ENCODE measurements at regions not wholly inside any gene's neighbourhood (a gene's known extent, or its start where the extent isn't known, plus 50 kb on each side); places are given as distances from the start of the nearest gene placed in this dataset.
"Not testable (repeated sequence)": the region's sequence is repeated elsewhere in the genome, so short reads cannot be mapped to it uniquely, and the experiment has no call there.

DNA sequence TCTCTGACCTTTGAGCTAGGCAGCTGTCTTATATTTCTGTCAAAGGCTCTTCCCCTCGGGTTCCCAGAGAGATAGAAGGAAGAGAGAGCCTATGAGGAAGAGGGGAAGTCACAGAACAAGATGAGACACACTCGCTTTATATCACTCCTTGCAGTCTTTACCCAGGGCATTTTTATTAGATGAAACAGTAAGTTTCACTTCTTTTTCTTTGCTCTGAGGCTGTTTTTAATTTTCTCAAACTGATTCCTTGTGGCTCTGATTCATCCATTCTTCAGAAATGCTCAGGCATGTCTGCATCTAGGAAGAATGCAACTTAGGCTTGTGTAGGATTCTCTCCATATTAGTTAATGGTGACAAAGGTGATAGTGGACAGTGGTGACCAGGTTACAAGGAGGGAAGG is 132.9 kb upstream of the CHD1 start:
- DNase-seq (ENCODE audit: low read depth in 2 of 2): peak; percentile 68 to 71

DNA sequence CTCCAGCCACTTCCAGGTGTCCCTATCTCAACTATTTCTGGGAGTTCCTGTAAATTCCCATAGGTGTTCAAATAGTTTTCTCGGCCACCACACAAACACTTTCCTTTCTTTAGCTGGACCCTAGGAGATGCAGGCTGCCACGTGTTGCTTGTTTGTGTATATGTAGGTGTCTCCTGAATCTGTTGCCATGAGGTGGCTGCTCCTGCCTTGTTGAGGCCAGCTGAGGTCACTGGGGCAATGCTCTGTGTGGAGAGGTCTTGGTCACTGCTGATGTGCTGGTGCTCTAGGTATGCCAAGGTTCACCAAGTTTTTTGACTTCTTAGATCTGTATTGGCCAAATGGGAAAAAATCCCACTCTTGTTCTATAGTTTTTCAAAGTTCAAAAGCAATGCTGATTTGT is 132.5 kb upstream of the CHD1 start:
- DNase-seq (ENCODE audit: low read depth in 2 of 2): no peak

DNA sequence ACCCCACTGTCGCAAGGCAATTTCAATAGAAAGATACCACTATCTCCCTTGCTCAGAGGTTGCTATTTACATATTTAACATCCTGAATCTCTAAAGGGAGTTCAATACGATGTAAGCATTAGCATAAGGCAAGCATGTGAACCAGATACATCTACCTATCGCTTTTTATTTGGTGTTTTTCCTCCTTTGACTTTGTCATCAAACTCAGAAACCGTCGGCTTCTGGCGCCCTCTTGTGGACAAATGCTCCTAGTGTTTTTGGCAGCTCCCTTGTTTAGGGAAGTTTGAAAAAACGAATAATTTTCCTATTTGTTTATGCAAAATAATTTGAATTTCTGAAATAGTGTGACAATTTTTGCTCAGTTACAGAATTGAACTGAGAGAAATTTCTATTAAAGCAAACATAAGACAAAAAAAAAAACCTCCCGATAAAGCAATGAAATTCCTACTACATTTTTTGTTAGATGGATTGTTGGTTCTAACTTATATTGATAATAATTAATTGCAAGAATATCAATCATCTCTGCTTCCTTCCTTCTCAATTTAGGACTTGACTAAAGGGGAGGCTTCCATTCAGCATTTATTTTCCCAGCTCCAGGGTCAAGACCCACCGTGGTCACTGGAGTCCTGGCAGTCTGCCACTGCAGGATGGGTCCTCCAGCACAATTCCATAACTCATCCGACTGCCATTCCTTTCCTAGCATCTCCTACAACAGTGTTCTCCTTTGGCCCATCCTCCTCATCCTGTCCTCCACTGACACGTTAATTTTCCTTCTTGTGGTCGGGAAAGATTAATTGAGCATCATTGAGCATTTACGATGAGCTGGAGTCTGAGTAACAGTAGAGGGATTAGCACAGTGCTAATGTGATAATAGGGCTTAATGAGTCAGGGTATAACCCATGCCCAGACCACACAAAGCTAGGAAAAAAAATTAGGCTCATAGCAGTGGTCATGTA is 131.8 kb upstream of the CHD1 start:
- peak; percentile 44 to 47 for DNase-seq (ENCODE audit: low read depth in 2 of 2)

DNA sequence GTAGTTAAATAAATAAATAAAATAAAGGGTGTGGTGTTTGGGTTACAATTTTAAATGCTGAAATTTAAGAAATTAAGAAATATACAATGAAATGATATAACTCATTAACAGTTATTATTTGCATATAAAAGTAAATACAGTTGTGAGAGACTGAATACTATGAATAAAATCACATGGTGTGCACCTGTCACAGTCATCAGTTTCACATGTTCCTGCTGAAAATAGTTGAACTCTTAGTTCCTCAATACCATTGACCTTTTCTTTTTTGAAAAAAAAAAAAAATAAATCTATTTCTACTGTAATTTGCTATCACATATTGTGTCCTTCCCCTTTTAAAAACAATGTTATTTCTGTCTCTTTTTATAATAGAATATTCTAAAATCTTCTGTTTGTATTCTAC is 130.9 kb upstream of the CHD1 start:
- no peak for DNase-seq (ENCODE audit: low read depth in 2 of 2)

DNA sequence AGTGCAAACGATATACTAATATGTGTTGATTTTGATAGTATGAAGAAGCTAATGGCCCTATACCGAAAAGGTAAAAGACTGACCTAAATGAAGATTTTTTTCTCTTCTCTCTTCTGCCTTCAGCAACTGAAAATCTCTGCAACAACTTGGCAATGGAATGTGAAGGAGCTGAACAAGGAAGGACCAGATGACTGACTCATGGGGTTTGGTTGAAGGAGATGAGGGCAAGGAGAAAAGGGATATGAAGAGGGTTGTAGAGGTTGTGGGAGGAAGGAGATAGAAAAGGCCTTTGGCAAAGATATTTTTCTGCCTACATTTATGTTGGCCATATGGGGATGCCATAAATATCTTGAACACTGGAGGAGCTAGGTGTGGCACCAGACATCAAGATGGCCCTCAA is 129.7 kb upstream of the CHD1 start:
- DNase-seq (ENCODE audit: low read depth in 2 of 2): no peak

DNA sequence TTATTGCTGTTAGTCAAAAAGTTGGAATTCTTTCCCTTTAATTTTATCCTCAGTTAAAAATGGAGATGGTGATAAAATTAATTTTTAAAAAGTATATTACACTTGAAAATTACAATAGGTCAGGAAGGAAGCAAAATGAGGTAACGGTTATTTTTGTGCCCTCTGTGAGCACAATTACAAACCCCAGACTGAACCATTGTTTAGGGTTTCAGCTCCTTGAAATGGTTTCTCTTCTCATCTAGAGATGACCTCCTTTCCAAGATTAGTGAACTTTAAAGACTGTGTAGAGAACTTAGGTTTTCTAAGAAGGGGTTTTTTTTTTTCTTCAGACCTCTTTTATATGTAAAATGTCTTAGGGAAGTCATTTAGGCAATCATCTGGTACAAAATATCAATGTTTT is 126.2 kb upstream of the CHD1 start:
- DNase-seq (ENCODE audit: low read depth in 2 of 2): no peak

DNA sequence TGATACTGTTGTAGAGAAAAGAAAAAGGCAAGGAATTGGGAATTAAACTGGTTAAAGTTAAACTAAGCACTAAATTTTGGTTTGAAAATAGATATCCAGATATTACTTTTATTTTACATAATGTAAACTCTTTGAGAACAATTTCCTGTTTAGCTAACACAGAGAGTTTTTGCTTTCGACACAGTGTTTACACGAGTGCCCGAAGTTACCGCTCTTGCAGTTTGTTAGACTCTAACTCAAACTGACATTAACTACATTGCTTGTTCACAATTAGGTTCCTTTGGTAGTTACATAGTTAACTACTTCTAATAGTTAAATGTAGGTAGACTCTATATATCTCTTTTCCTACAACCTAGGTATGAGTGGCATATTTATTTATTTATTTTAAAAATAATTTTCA is 117.1 kb upstream of the CHD1 start:
- DNase-seq (ENCODE audit: low read depth in 2 of 2): no peak

DNA sequence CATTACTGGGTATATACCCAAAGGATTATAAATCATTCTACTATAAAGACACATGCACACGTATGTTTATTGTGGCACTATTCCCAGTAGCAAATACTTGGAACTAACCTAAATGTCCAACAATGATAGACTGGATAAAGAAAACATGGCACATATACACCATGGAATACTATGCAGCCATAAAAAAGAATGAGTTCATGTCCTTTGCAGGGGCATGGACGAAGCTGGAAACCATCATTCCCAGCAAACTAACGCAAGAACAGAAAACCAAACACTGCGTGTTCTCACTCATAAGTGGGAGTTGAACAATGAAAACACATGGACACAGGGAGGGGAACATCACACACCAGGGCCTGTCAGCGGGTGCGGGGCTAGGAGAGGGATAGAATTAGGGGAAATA is 114.5 kb upstream of the CHD1 start:
- not testable (repeated sequence) for DNase-seq (ENCODE audit: low read depth in 2 of 2)

DNA sequence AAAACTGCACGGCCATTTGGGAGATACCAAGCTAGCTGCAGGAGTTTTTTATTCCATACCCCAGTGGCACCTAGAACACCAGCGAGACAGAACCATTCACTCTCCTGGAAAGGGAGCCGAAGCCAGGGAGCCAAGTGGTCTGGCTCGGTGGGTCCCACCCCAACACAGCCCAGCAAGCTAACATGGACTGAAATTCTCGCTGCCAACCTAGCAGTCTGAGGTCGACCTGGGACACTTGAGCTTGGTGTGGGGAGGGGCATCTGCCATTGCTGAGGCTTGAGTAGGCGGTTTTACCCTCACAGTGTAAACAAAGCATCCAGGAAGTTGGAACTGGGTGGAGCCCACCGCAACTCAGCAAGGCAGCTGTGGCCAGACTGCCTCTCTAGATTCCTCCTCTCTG is 108.9 kb upstream of the CHD1 start:
- no peak for DNase-seq (ENCODE audit: low read depth in 2 of 2)

DNA sequence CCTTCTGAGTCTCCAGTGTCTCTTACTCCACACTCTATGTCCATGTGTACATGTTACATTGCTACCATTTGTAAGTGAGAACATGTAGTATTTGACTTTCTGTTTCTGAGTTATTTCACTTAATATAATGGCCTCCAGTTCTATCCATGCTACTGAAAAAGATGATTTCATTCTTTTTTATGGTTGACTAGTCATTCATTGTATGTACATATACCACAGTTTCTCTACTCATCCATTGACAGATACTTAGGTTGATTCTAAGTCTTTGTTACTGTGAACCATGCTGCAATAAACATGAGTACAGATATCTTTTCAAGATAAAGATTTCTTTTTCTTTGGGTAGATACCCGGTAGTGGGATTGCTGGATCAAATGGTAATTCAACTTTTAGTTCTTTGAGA is 107.1 kb upstream of the CHD1 start:
- no peak for DNase-seq (ENCODE audit: low read depth in 2 of 2)

DNA sequence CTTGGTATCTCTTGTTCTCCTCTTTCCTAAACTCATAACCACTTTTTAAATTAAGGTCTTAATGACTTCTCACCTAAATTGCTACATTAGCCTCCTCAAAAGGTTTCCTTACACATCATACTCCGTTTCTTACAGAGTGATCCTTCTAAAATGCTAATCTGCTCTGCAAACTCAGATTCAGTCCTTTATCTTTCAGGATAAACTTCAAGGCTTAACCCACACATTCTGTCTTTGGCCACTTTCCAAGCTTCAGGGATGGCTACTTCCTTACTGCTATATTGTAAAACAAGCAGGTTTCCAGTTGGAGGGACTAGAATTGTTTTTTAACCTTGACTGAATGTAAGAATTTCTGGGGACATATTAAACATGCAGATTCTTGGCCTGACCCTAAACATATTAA is 105.5 kb upstream of the CHD1 start:
- DNase-seq (ENCODE audit: low read depth in 2 of 2): no peak

DNA sequence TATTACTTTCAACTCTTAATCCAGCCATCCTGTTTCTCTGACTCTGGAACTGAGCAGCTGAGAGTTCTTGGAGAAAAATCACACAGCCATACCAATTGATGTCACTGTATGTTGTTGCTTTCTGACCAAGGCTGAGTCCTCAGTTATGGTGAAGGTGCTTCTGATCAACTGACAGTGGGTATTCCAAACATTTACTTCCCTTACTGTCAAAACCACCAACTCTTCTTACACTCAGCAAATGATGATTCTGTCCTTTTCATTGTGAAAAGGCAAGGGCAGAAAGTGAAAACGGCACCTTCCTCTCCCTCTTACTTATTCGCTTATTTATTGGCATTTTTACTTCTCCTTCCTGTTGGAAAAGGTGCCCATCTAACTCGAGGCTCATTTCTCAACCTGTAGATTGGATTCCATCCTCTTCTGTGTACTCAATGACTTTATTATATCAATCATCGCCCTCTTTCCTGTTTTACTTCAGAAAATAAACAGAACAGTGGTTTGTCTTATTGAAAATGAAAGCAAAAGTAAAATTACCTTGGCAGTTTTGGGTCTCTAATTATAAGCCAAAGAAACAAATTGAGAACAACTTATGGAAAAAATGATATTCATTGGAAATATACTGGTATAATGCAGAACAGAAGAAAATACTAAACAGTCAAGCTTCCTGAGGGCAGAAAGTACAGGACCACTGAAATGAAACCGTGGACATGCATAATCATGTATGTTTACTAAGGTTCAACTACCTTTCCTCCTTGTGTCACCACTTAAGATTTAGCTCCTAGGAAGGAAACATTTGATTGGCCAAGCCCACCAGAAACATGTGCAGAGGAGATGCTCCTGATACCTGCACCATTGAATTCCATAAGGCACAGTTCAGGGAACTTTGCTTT is 104.5 kb upstream of the CHD1 start:
- no peak for DNase-seq (ENCODE audit: low read depth in 2 of 2)

DNA sequence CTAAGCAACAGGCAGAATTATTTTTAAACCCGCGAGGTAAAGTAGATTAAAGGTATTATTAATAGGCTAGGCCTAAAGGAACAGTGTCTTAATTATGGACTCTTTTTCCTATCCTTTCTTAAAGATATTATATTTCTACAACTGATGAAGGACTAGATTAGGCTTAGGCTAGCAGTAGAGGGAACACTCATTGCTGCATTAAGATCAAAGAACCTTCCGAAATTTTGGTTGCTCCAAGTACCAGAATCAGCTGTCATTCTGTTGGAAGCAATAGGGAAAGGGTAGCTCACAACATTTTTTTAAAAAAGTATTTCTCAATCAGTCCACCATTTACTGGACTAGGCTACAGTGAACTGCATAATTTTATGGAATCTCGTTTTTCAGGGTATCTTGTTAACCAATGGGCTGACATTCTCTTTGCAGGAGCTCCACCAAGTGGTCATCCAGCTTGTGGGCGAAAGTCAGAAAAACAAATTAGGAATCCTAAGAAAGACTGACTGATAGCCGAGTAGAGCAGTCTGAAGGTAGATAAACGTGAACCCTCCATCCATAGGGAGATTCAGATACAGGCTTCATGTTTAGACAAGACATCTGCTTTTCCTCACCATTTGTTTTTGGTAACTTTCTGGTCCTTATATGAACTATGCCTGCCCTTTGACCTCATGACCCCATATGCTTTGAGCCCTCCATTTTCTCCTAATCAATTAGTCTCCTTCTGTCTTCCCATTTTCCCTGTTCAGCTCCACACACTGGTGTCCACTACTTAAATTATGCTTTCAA is 103.6 kb upstream of the CHD1 start:
- DNase-seq (ENCODE audit: low read depth in 2 of 2): peak; percentile 57 to 59

DNA sequence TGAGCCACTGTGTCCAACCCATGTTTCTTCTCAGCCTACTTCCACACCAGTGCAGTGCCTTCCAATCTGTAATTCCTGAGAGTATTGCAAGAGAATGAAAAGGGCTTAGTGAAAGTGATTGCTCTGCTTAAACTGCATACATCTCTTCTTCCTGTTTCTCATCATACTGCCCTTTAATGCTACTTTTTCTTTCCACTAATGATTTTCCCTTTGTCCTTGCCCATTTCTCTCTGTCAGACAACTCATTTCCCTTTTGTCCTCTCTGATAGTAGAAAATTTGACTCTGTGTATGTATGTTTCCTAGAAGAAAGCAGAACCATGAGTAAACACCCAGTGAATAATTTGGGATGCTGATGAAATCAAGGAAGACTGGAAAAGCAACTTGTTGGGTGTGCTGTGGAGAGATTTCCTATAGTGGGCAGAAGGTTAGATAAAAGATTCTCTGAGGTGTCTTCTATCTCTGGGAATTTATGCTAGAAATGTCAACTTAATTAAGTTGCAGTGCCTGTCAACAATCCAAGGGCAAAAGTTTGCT is 102.2 kb upstream of the CHD1 start:
- no peak for DNase-seq (ENCODE audit: low read depth in 2 of 2)

DNA sequence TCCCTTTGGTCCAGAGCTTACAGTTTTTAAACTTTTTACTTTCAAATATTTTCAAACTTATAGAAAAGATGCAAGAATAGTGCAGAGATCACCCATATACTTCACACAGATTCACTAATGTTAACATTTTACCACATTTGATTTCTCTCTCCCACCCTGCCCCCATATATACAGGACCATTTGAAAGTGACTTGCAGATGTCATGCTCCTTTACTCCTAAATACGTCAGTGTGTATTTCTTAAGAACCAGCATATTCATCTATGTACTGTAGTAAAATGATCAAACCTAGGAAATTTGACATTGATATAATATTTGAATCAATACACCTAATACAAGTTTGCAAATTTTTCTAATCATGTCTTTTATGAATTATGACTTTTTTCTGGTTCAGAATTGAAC is 100.4 kb upstream of the CHD1 start:
- DNase-seq (ENCODE audit: low read depth in 2 of 2): no peak

DNA sequence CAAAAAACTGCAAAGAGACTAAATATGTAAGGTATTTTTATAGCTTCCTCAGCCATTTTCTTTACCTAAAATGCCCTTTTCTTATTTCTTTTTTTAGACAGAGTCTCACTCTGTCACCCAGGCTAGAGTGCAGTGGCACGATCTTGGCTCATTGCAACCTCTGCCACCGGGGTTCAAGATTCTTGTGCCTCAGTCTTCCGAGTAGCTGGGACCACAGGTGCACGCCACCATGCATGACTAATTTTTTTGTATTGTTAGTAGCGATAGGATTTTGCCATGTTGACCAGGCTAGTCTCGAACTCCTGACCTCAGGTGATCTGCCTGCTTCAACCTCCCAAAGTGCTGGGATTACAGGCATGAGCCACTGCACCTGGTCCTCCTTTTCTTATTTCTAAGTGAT is 99.4 kb upstream of the CHD1 start:
- not testable (repeated sequence) for DNase-seq (ENCODE audit: low read depth in 2 of 2)

DNA sequence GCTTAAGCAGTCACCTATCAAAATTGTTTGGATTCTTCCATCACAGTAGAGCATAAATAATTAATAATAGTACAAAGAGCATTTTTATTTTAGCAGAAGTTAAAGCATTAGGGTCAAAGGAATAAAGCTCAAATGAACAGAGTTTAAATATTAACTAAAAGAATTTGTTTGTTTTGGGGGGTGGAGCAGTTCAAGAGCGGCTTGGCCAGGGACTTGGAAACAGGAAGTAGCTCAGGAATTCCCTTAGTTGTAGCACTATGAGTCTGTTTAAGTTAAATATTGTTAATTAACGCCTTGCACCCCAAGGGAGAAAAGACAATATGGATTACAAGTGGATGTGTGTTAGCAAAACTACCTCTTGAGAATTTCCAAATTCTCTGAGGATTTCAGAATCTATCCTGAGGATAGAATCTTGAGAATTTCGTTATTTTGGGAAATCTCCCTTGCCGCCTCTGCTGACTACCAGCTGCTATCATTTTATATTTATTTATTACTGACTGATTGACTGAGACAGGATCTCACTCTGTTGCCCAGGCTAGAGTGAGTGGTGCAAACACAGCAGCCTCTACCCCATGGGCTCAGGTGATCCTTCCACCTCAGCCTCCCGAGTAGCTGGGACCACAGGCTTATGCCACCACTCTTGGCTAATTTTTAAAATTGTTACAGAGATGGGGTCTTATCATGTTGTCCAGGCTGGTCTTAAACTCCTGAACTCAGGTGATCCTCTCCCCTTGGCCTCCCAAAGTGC is 96.7 kb upstream of the CHD1 start:
- DNase-seq (ENCODE audit: low read depth in 2 of 2): no peak

DNA sequence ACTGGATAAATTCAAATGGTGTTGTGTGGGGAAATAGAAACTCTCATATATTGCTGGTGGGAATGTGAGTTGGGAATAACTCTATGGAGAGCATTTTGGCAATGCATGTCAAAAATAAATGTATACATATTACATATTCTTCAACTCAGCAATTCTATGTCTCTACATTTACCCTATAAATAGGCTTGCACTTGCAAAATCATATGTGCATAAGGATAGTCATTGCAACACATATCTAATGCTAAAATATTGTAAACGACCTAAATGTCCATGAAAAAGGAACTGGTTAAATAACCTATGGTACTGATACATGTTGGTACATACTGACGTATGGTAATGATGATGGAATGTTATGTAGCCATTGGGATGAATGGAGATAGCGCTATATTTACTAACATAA is 94.5 kb upstream of the CHD1 start:
- no peak for DNase-seq (ENCODE audit: low read depth in 2 of 2)

DNA sequence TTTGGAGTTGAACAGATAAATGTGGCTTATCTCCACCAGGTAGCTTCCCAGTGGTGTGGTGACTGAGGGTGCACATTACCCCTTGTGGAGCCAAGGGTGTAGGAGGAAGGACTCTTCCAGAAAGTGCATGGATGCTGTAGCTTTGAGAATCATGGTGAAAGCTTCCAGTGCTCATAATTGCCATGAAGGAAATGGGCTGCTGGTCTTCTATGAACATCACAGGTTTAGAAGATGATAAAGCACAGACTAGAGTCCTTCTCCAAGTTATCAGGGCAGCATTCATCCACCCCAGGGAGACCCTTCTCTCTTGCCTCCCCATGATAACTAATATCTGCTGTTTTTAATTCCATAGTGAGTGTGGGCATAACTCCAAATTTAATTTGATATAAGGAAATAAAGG is 93.4 kb upstream of the CHD1 start:
- no peak for DNase-seq (ENCODE audit: low read depth in 2 of 2)

DNA sequence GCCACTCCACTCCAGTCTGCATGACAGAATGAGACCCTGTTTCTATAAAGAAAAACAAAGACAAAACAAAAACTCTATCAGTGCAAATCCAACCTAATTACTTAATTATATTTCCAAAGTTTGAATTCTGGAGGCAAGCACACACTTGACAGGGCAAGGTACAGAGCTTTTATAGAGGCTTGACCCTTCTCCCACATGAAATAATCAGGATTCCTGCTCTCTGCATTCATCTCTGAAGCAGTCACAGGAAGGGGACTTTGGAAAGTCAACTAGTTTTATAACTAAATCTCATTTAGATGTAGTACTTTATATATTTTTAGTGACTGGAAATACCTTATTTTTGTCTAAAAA is 91.9 kb upstream of the CHD1 start:
- DNase-seq (ENCODE audit: low read depth in 2 of 2): no peak

All from fibroblast of skin of left quadriceps (primary cell).